COLO829 (cell line): ENCODE measurements at regions not wholly inside any gene's neighbourhood (a gene's known extent, or its start where the extent isn't known, plus 50 kb on each side); places are given as distances from the start of the nearest gene placed in this dataset.
"Not testable (repeated sequence)": the region's sequence is repeated elsewhere in the genome, so short reads cannot be mapped to it uniquely, and the experiment has no call there.

Experiments
- DNase-seq: peaks from one replicate; pipeline ENCODE4 v3.0.0; 2012; ENCODE audit warnings: low spot score

GRCh38 chr1:79741720-79742421 lies 735.3 kb upstream of the ADGRL4 start:
- no peak for DNase-seq

- DNase-seq, result no peak
These were observed 731.6 kb upstream of the ADGRL4 start for GRCh38 chr1:79738101-79738500.

GRCh38 chr1:79737193-79737592 lies 730.7 kb upstream of the ADGRL4 start:
- no peak for DNase-seq

GRCh38 chr1:79732950-79733349 lies 726.4 kb upstream of the ADGRL4 start:
- DNase-seq, result no peak

- no peak for DNase-seq
These were observed 720.4 kb upstream of the ADGRL4 start for GRCh38 chr1:79726911-79727310.

- DNase-seq, result no peak
These were observed 719.8 kb upstream of the ADGRL4 start for GRCh38 chr1:79726321-79726720.

- DNase-seq, result no peak
These were observed 709.9 kb upstream of the ADGRL4 start for GRCh38 chr1:79716447-79716846.

- DNase-seq, result no peak
These were observed 708.1 kb upstream of the ADGRL4 start for GRCh38 chr1:79714664-79715063.

- no peak for DNase-seq
These were observed 704.5 kb upstream of the ADGRL4 start for GRCh38 chr1:79711001-79711431.

- DNase-seq, result no peak
These were observed 702.2 kb upstream of the ADGRL4 start for GRCh38 chr1:79708646-79709265.

- DNase-seq, result no peak
These were observed 698.7 kb upstream of the ADGRL4 start for GRCh38 chr1:79705218-79705617.

GRCh38 chr1:79704067-79704466 lies 697.5 kb upstream of the ADGRL4 start:
- no peak for DNase-seq

- DNase-seq, result not testable (repeated sequence)
These were observed 695.9 kb upstream of the ADGRL4 start for GRCh38 chr1:79702336-79702999.

- DNase-seq, result no peak
These were observed 688.6 kb upstream of the ADGRL4 start for GRCh38 chr1:79695138-79695537.

- DNase-seq, result no peak
These were observed 687.7 kb upstream of the ADGRL4 start for GRCh38 chr1:79694241-79694640.

GRCh38 chr1:79693441-79694114 lies 687.0 kb upstream of the ADGRL4 start:
- DNase-seq, result no peak

- DNase-seq, result no peak
These were observed 686.0 kb upstream of the ADGRL4 start for GRCh38 chr1:79692519-79692918.

GRCh38 chr1:79688932-79689331 lies 682.4 kb upstream of the ADGRL4 start:
- no peak for DNase-seq

GRCh38 chr1:79683420-79683819 lies 676.9 kb upstream of the ADGRL4 start:
- DNase-seq, result no peak

- no peak for DNase-seq
These were observed 675.9 kb upstream of the ADGRL4 start for GRCh38 chr1:79682478-79682877.

- DNase-seq, result no peak
These were observed 674.9 kb upstream of the ADGRL4 start for GRCh38 chr1:79681382-79681781.

GRCh38 chr1:79679916-79680315 lies 673.4 kb upstream of the ADGRL4 start:
- DNase-seq, result no peak
